Upper lobe of left lung (tissue), 6 donors: ENCODE measurements at regions not wholly inside any gene's neighbourhood (a gene's known extent, or its start where the extent isn't known, plus 50 kb on each side); places are given as distances from the start of the nearest gene placed in this dataset.

Experiments
- ATAC-seq, 2 donors: fragments of 200-7000 bp; cut with Tn5 transposase; one replicate each; pipeline ENCODE4 v1.9.1; 2022; ENCODE audit warnings: mild to moderate bottlenecking in 2 of 2, moderate library complexity in 2 of 2; ENCODE audit not compliant: low FRiP score in 2 of 2
- DNase-seq, 2 donors: peaks; one replicate each; pipeline ENCODE4 v3.0.0-alpha.2; 2019 to 2020
- H3K27ac ChIP-seq, 4 donors: fragments of 200-600 bp; sonication (generic); one replicate each; pipeline ENCODE4 v1.5.1; 2016 to 2019
- H3K27me3 ChIP-seq, 4 donors: fragments of 200-600 bp; sonication (generic); one replicate each; pipeline ENCODE4 v1.5.1; 2017 to 2019
- H3K36me3 ChIP-seq, 4 donors: fragments of 200-600 bp; sonication (generic); one replicate each; pipeline ENCODE4 v1.5.1; 2016 to 2019
- H3K4me1 ChIP-seq, 4 donors: fragments of 200-600 bp; sonication (generic); one replicate each; pipeline ENCODE4 v1.5.1; 2018 to 2019
- H3K4me3 ChIP-seq, 4 donors: fragments of 200-600 bp; sonication (generic); one replicate each; pipeline ENCODE4 v1.5.1; 2017 to 2019; ENCODE audit warnings: mild to moderate bottlenecking in 2 of 4, moderate library complexity in 1 of 4
- H3K9me3 ChIP-seq, 4 donors: fragments of 200-600 bp; sonication (generic); one replicate each; pipeline ENCODE4 v1.5.1; 2018 to 2019
- CTCF ChIP-seq, 6 experiments: fragments of 450-650 bp in 4 of 6; fragments of 200-600 bp in 2 of 6; sonication (generic) in 2 of 6; IDR thresholded peaks; one replicate each; pipeline ENCODE4 v1.5.1; 2016 to 2019; ENCODE audit warnings: antibody characterized with exemption in 6 of 6
- EP300 ChIP-seq, 4 donors: sonication (generic); formaldehyde crosslinking; IDR thresholded peaks; one replicate each; pipeline ENCODE4 v1.5.1; 2017; ENCODE audit warnings: antibody characterized with exemption in 4 of 4, control low read depth in 2 of 4
- POLR2A ChIP-seq, 4 donors: fragments of 450-650 bp; IDR thresholded peaks; one replicate each; pipeline ENCODE4 v1.5.1; 2016 to 2017; ENCODE audit warnings: antibody characterized with exemption in 4 of 4, mild to moderate bottlenecking in 2 of 4
- POLR2AphosphoS5 ChIP-seq, 2 donors: sonication (generic); formaldehyde crosslinking; IDR thresholded peaks; one replicate each; pipeline ENCODE4 v1.5.1; 2017; ENCODE audit warnings: antibody characterized with exemption in 2 of 2
- WGBS, 2 donors: methylation state at CpG; one replicate each; pipeline ENCODE4 v1.1.5; 2017 to 2018; 5-methylcytosine and 5-hydroxymethylcytosine counted together
- donor health status: DM: no; HTN: no; CAD: no; lungs with moderate emphysema.
- donor health status: DM: no; HTN: yes; CAD: no; lungs with severe emphysema.

DNA sequence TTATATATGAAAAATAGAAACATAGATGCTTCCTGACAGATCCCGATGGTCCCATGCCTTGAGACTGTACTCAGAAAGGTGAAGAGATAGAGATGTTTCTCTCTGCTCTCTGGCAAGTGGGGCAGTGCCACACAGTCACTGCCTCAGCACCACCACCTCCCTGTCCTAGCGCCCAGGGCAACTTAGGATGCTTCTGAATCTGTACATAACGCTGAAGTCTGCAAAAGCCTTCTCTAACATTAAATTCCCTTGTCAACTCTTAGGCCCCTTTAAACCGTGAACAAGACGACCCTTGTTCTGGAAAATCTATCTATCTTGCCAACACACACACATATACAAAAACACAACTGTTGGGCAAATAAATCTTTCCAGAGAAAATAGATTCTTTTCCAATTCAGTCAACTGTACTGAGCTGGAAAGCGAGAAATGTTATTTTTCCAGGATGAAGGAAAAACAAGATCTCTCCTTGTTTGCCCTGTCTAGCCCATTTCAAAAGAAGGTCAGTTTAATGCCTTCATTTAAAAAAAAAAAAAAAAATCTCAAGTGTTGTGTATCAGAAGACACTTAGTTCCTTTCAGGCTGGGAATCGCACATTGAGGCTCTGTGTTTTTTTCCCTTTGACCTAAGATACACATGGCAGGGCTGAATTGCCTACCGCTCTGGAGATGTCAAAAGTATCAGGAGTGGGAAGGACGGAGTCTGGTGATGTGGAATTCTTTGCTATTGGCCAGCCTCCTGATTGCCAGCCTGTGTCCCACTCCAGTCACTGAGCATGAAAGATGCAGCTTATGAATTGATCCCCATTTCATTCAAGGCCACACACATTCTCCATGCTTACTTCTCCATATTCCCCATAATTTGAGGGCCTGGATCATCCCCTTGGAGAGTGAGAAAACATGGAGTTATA lies 241.4 kb downstream of the LACC1 start:
- Histone ChIP-seq H3K4me1 (peaks cover 10 to 15% (median 13%) of the 10 kb centered on the region in 4 donors), H3K27me3 (no peaks in the 10 kb centered on the region), H3K4me3 (no peak overlapping the region), H3K9me3 (no peaks in the 10 kb centered on the region), H3K36me3 (no peaks in the 10 kb centered on the region), H3K27ac (no peak overlapping the region)
- DNase-seq (no peak), ATAC-seq (no peak)
- 89 to 94% methylated on average over 9 of the region's 9 CpGs for WGBS, 2 donors
- TF ChIP-seq EP300 (IDR thresholded peaks at IDR 0.05): no peak
- TF ChIP-seq POLR2AphosphoS5 (IDR thresholded peaks at IDR 0.05): no peak

GRCh38 chr13:44124352-44124751 lies 244.6 kb downstream of the LACC1 start:
- DNase-seq (no peak), ATAC-seq (no peak)
- H3K27ac ChIP-seq: no peak overlapping the region
- 58 to 60% methylated on average over 1 of the region's 1 CpG for WGBS, 2 donors
- no peaks in the 10 kb centered on the region for H3K27me3 ChIP-seq
- no peak overlapping the region for H3K4me3 ChIP-seq
- H3K4me1 ChIP-seq: no peaks in the 10 kb centered on the region
- no peaks in the 10 kb centered on the region for H3K36me3 ChIP-seq
- TF ChIP-seq EP300 (IDR thresholded peaks at IDR 0.05): no peak
- no peak for TF ChIP-seq POLR2A (IDR thresholded peaks at IDR 0.05)
- TF ChIP-seq CTCF (IDR thresholded peaks at IDR 0.05): no peak
- TF ChIP-seq POLR2AphosphoS5 (IDR thresholded peaks at IDR 0.05): no peak
- no peaks in the 10 kb centered on the region for H3K9me3 ChIP-seq

DNA sequence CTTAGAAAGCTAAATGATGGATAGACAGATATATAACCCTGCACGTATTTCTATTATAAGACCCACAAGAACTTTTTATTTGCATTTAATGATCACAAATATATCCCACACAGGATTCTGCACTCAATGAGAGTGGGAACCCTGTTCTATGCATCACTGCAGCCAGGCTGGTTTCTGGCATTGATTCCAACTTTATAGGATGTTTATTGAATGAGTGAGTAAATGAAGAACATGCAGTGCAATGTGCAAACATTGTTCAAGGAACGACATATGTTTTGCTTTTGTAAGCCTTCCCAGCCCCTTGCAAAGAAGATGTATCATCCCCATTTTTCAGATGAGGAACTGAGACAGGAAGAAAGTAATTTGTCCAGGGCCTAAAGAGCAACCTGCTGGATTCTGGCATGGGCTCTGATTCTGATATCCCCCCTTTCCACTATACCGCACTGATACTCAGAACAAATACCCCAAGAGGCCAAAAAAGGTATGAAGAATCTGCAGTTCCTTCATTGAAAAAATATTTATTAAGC lies 246.3 kb downstream of the LACC1 start:
- no peak overlapping the region for H3K27ac ChIP-seq
- TF ChIP-seq POLR2AphosphoS5 (IDR thresholded peaks at IDR 0.05) (no peak), POLR2A (IDR thresholded peaks at IDR 0.05) (no peak), CTCF (IDR thresholded peaks at IDR 0.05) (no peak), EP300 (IDR thresholded peaks at IDR 0.05) (no peak)
- WGBS, 2 donors: 58 to 78% methylated on average over 3 of the region's 3 CpGs
- ATAC-seq: no peak
- H3K36me3 ChIP-seq: no peaks in the 10 kb centered on the region
- no peak overlapping the region for H3K4me3 ChIP-seq
- no peak for DNase-seq
- no peaks in the 10 kb centered on the region for H3K27me3 ChIP-seq
- no peaks in the 10 kb centered on the region for H3K4me1 ChIP-seq
- H3K9me3 ChIP-seq: no peaks in the 10 kb centered on the region

- TF ChIP-seq CTCF (IDR thresholded peaks at IDR 0.05) (no peak), EP300 (IDR thresholded peaks at IDR 0.05) (no peak), POLR2AphosphoS5 (IDR thresholded peaks at IDR 0.05) (no peak), POLR2A (IDR thresholded peaks at IDR 0.05) (no peak)
- H3K36me3 ChIP-seq: no peaks in the 10 kb centered on the region
- ATAC-seq (no peak), DNase-seq (no peak)
- H3K27me3 ChIP-seq: no peaks in the 10 kb centered on the region
- no peaks in the 10 kb centered on the region for H3K9me3 ChIP-seq
- H3K27ac ChIP-seq: no peak overlapping the region
- H3K4me3 ChIP-seq: no peak overlapping the region
- peaks cover 4 to 7% (median 6%) of the 10 kb centered on the region in 4 donors for H3K4me1 ChIP-seq
- 76 to 78% methylated on average over 7 of the region's 7 CpGs for WGBS, 2 donors
Measured at GRCh38 chr13:44128552-44129001, 245.0 kb upstream of the SERP2 start.

DNA sequence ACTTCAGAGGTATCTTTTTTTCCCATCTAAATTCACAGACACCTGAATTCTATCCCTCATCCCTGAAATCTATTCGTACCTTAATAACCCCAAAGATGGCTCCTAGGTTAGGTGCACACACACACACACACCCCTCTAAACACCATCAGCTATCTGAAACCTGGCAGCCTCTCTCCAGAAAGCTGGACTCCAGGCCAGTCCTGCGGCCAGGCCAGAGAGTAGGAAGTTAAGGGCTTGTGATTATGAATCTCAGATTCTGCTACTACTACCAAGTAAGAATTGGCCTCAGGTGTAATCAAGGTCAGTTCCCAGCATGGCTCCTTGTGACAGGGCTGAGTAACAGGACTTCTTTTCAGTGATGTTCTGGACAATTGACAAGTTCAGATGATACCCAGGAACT lies 244.2 kb upstream of the SERP2 start:
- no peaks in the 10 kb centered on the region for H3K27me3 ChIP-seq
- ATAC-seq (no peak), DNase-seq (no peak)
- H3K27ac ChIP-seq: no peak overlapping the region
- no peak overlapping the region for H3K4me3 ChIP-seq
- H3K36me3 ChIP-seq: no peaks in the 10 kb centered on the region
- WGBS, 2 donors: 87% methylated on average over 2 of the region's 2 CpGs
- no peaks in the 10 kb centered on the region for H3K9me3 ChIP-seq
- peaks cover 4 to 7% (median 6%) of the 10 kb centered on the region in 4 donors for H3K4me1 ChIP-seq
- no peak for TF ChIP-seq EP300 (IDR thresholded peaks at IDR 0.05)
- no peak for TF ChIP-seq POLR2AphosphoS5 (IDR thresholded peaks at IDR 0.05)
- no peak for TF ChIP-seq CTCF (IDR thresholded peaks at IDR 0.05)
- TF ChIP-seq POLR2A (IDR thresholded peaks at IDR 0.05): no peak
